WI38 (cell line): ENCODE measurements at regions not wholly inside any gene's neighbourhood (a gene's known extent, or its start where the extent isn't known, plus 50 kb on each side); places are given as distances from the start of the nearest gene placed in this dataset.

Source experiments
- H3K4me3 ChIP-seq: 2 replicates; pipeline ENCODE4 v1.5.1; 2011; ENCODE audit warnings: low read depth, mild to moderate bottlenecking, control low read depth, low read length
- CTCF ChIP-seq: IDR thresholded peaks from 2 replicates; pipeline ENCODE4 v1.5.1; 2012; ENCODE audit warnings: low read depth, mild to moderate bottlenecking, control low read depth, low read length

- no peak for TF ChIP-seq CTCF
These were observed 51.4 kb upstream of the MSX1 start for GRCh38 chr4:4808086-4808485.

GRCh38 chr4:4805887-4806286 lies 53.6 kb upstream of the MSX1 start:
- TF ChIP-seq CTCF = no peak
- H3K4me3 ChIP-seq = no peak overlapping the region

More at GRCh38 chr4:4808086-4808485, 51.4 kb upstream of the MSX1 start:
- H3K4me3 ChIP-seq = no peak overlapping the region

- TF ChIP-seq CTCF = no peak
- no peak overlapping the region for H3K4me3 ChIP-seq
These were observed 55.6 kb upstream of the MSX1 start for GRCh38 chr4:4803912-4804296.

- no peak for TF ChIP-seq CTCF
- no peak overlapping the region for H3K4me3 ChIP-seq
These were observed 56.1 kb upstream of the MSX1 start for GRCh38 chr4:4803216-4803911.

GRCh38 chr4:4800646-4801408 lies 58.6 kb upstream of the MSX1 start:
- no peak for TF ChIP-seq CTCF
- H3K4me3 ChIP-seq = no peak overlapping the region; the same call in 1 of the 2 replicates

- H3K4me3 ChIP-seq = no peak overlapping the region
- no peak for TF ChIP-seq CTCF
These were observed 65.0 kb upstream of the MSX1 start for GRCh38 chr4:4794421-4794820.

GRCh38 chr4:4792466-4792865 lies 67.0 kb upstream of the MSX1 start:
- no peak for TF ChIP-seq CTCF
- H3K4me3 ChIP-seq = no peak overlapping the region
